GM12878 (cell line): ENCODE measurements at regions not wholly inside any gene's neighbourhood (a gene's known extent, or its start where the extent isn't known, plus 50 kb on each side); places are given as distances from the start of the nearest gene placed in this dataset.

Experiments
- ASH2L ChIP-seq: fragments of 300-600, 200-600 bp; sonication (generic); IDR thresholded peaks from 2 replicates; pipeline ENCODE4 v1.6.1; 2017; ENCODE audit warnings: low read depth, mild to moderate bottlenecking, borderline replicate concordance
- BCL11A ChIP-seq: IDR thresholded peaks from 2 replicates; pipeline ENCODE4 v1.6.1; 2011; ENCODE audit warnings: low read depth, low read length
- CEBPB ChIP-seq, 2 experiments: fragments of 150-350 bp in 1 of 2; IDR thresholded peaks; 2 replicates each; pipeline ENCODE4 v1.6.1; 2012 to 2014; ENCODE audit warnings: low read depth in 2 of 2, low read length in 2 of 2, borderline replicate concordance in 1 of 2, inconsistent platforms in 1 of 2
- CHD2 ChIP-seq: IDR thresholded peaks from 2 replicates; pipeline ENCODE4 v1.6.1; 2011; ENCODE audit warnings: low read depth, low read length, improper control_type of control experiment, borderline replicate concordance
- EED ChIP-seq: sonication (generic); IDR thresholded peaks from 2 replicates; pipeline ENCODE4 v1.6.1; 2016; ENCODE audit warnings: antibody characterized with exemption, low read depth
- EP300 ChIP-seq, 2 experiments: fragments of 150-350 bp in 1 of 2; IDR thresholded peaks; 2 replicates each; pipeline ENCODE4 v1.6.1; 2011 to 2012; ENCODE audit warnings: low read depth in 2 of 2, low read length in 2 of 2, borderline replicate concordance in 1 of 2, improper control_type of control experiment in 1 of 2, inconsistent platforms in 1 of 2; ENCODE audit not compliant: control insufficient read depth in 1 of 2
- ETV6 ChIP-seq, 2 experiments: fragments of 450-650 bp in 1 of 2; IDR thresholded peaks in 1 of 2; conservative IDR thresholded peaks in 1 of 2; 2 replicates each; pipeline ENCODE4 v1.6.1; 2014; ENCODE audit warnings: antibody characterized with exemption in 1 of 2, borderline replicate concordance in 1 of 2, low read depth in 1 of 2, mild to moderate bottlenecking in 1 of 2, moderate library complexity in 1 of 2
- IRF4 ChIP-seq: IDR thresholded peaks from 2 replicates; pipeline ENCODE4 v1.6.1; 2011; ENCODE audit warnings: low read depth, low read length
- JUNB ChIP-seq: IDR thresholded peaks from 2 replicates; pipeline ENCODE4 v1.6.1; 2016; ENCODE audit warnings: antibody characterized with exemption, mild to moderate bottlenecking
- KAT2A ChIP-seq: conservative IDR thresholded peaks from 2 replicates; pipeline ENCODE4 v1.6.1; 2011; ENCODE audit warnings: low read depth, low read length; ENCODE audit not compliant: control insufficient read depth
- KLF5 ChIP-seq: fragments of 450-650 bp; IDR thresholded peaks from 2 replicates; pipeline ENCODE4 v1.6.1; 2014; ENCODE audit warnings: mild to moderate bottlenecking; ENCODE audit not compliant: partially characterized antibody
- NBN ChIP-seq: fragments of 450-650 bp; IDR thresholded peaks from 2 replicates; pipeline ENCODE4 v1.6.1; 2016
- NR2C1 ChIP-seq: fragments of 450-650 bp; IDR thresholded peaks from 2 replicates; pipeline ENCODE4 v1.6.1; 2017; ENCODE audit warnings: antibody characterized with exemption, mild to moderate bottlenecking, moderate library complexity
- NRF1 ChIP-seq: conservative IDR thresholded peaks from 2 replicates; pipeline ENCODE4 v1.6.1; 2011; ENCODE audit warnings: mild to moderate bottlenecking, low read depth, low read length, improper control_type of control experiment
- PAX5 ChIP-seq: IDR thresholded peaks from 2 replicates; pipeline ENCODE4 v1.6.1; 2011; ENCODE audit warnings: low read depth, low read length, borderline replicate concordance
- RUNX3 ChIP-seq: IDR thresholded peaks from 2 replicates; pipeline ENCODE4 v1.6.1; 2012; ENCODE audit warnings: low read length, inconsistent platforms
- SPI1 ChIP-seq: IDR thresholded peaks from 2 replicates; pipeline ENCODE4 v1.6.1; 2011; ENCODE audit warnings: low read depth, mild to moderate bottlenecking, low read length, moderate library complexity, borderline replicate concordance; ENCODE audit not compliant: insufficient read depth
- STAT3 ChIP-seq: IDR thresholded peaks from 2 replicates; pipeline ENCODE4 v1.6.1; 2011; ENCODE audit warnings: low read depth, low read length, improper control_type of control experiment
- YBX1 ChIP-seq: fragments of 450-650 bp; IDR thresholded peaks from 2 replicates; pipeline ENCODE4 v1.6.1; 2016; ENCODE audit warnings: antibody characterized with exemption
- TF ChIP-seq, protein P1 (sequence below): fragments of 450-650 bp; IDR thresholded peaks from 2 replicates; pipeline ENCODE4 v1.6.1; 2017; ENCODE audit warnings: mild to moderate bottlenecking, moderate library complexity
- TF ChIP-seq, protein P2 (sequence below): fragments of 450-650 bp; IDR thresholded peaks from 2 replicates; pipeline ENCODE4 v1.6.1; 2017; ENCODE audit warnings: borderline replicate concordance
- TF ChIP-seq, protein P3 (sequence below): IDR thresholded peaks from 2 replicates; pipeline ENCODE4 v1.6.1; 2012; ENCODE audit warnings: improper control_type of control experiment, low read depth, low read length; ENCODE audit not compliant: insufficient replicate concordance

DNA sequence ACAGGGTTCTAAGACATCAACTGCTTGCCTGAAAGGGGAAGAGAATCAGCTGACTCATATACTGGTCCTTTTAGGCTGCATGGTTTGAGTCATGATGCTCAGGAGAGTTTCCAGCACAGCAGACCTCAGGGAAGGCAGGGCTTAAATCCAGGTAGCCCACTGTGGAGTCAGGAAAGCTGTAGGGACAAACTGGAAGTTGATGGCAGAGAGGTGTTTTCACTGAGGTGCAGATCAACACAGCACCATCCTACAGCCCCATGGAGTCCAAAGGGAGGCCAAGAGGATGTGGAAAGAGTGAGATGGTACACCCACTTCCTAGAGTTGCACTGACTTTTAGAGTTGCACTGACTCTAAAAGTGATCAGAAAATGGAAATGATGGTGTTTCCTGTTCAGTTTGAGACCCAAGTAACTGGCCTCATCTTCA, 252.4 kb upstream of the DUSP10 start (continued):
- no peak for TF ChIP-seq NBN
- TF ChIP-seq, protein P1, sequence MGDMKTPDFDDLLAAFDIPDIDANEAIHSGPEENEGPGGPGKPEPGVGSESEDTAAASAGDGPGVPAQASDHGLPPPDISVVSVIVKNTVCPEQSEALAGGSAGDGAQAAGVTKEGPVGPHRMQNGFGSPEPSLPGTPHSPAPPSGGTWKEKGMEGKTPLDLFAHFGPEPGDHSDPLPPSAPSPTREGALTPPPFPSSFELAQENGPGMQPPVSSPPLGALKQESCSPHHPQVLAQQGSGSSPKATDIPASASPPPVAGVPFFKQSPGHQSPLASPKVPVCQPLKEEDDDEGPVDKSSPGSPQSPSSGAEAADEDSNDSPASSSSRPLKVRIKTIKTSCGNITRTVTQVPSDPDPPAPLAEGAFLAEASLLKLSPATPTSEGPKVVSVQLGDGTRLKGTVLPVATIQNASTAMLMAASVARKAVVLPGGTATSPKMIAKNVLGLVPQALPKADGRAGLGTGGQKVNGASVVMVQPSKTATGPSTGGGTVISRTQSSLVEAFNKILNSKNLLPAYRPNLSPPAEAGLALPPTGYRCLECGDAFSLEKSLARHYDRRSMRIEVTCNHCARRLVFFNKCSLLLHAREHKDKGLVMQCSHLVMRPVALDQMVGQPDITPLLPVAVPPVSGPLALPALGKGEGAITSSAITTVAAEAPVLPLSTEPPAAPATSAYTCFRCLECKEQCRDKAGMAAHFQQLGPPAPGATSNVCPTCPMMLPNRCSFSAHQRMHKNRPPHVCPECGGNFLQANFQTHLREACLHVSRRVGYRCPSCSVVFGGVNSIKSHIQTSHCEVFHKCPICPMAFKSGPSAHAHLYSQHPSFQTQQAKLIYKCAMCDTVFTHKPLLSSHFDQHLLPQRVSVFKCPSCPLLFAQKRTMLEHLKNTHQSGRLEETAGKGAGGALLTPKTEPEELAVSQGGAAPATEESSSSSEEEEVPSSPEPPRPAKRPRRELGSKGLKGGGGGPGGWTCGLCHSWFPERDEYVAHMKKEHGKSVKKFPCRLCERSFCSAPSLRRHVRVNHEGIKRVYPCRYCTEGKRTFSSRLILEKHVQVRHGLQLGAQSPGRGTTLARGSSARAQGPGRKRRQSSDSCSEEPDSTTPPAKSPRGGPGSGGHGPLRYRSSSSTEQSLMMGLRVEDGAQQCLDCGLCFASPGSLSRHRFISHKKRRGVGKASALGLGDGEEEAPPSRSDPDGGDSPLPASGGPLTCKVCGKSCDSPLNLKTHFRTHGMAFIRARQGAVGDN = no peak
- no peak for TF ChIP-seq CHD2
- no peak for TF ChIP-seq NRF1
- TF ChIP-seq, protein P2, sequence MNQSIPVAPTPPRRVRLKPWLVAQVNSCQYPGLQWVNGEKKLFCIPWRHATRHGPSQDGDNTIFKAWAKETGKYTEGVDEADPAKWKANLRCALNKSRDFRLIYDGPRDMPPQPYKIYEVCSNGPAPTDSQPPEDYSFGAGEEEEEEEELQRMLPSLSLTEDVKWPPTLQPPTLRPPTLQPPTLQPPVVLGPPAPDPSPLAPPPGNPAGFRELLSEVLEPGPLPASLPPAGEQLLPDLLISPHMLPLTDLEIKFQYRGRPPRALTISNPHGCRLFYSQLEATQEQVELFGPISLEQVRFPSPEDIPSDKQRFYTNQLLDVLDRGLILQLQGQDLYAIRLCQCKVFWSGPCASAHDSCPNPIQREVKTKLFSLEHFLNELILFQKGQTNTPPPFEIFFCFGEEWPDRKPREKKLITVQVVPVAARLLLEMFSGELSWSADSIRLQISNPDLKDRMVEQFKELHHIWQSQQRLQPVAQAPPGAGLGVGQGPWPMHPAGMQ = no peak
- no peak for TF ChIP-seq NR2C1
- TF ChIP-seq EP300 (IDR thresholded peaks at IDR 0.05; ENCODE audit: borderline replicate concordance in 1 of 2, control insufficient read depth in 1 of 2, low read depth in 2 of 2, low read length in 2 of 2) = no peak; a peak in 1 of 4 replicates
- TF ChIP-seq IRF4 = peak; percentile 77
- TF ChIP-seq, protein P3, sequence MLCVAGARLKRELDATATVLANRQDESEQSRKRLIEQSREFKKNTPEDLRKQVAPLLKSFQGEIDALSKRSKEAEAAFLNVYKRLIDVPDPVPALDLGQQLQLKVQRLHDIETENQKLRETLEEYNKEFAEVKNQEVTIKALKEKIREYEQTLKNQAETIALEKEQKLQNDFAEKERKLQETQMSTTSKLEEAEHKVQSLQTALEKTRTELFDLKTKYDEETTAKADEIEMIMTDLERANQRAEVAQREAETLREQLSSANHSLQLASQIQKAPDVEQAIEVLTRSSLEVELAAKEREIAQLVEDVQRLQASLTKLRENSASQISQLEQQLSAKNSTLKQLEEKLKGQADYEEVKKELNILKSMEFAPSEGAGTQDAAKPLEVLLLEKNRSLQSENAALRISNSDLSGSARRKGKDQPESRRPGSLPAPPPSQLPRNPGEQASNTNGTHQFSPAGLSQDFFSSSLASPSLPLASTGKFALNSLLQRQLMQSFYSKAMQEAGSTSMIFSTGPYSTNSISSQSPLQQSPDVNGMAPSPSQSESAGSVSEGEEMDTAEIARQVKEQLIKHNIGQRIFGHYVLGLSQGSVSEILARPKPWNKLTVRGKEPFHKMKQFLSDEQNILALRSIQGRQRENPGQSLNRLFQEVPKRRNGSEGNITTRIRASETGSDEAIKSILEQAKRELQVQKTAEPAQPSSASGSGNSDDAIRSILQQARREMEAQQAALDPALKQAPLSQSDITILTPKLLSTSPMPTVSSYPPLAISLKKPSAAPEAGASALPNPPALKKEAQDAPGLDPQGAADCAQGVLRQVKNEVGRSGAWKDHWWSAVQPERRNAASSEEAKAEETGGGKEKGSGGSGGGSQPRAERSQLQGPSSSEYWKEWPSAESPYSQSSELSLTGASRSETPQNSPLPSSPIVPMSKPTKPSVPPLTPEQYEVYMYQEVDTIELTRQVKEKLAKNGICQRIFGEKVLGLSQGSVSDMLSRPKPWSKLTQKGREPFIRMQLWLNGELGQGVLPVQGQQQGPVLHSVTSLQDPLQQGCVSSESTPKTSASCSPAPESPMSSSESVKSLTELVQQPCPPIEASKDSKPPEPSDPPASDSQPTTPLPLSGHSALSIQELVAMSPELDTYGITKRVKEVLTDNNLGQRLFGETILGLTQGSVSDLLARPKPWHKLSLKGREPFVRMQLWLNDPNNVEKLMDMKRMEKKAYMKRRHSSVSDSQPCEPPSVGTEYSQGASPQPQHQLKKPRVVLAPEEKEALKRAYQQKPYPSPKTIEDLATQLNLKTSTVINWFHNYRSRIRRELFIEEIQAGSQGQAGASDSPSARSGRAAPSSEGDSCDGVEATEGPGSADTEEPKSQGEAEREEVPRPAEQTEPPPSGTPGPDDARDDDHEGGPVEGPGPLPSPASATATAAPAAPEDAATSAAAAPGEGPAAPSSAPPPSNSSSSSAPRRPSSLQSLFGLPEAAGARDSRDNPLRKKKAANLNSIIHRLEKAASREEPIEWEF = no peak
- TF ChIP-seq RUNX3 = peak; percentile 29; the same call in 1 of the 2 replicates
- TF ChIP-seq JUNB = peak; percentile 63
- no peak for TF ChIP-seq STAT3
- 0 out of 2 replicates have a peak, but pooled peaks have one; percentile 52 for TF ChIP-seq BCL11A
- peak in 1 of 2 experiments; percentile 37; a peak in 1 of 4 replicates for TF ChIP-seq ETV6 (conservative IDR thresholded peaks at IDR 0.05 in 1 of 2, IDR thresholded peaks at IDR 0.05 in 1 of 2; ENCODE audit: borderline replicate concordance in 1 of 2, low read depth in 1 of 2)
- TF ChIP-seq SPI1 = peak; percentile 79; the same call in 1 of the 2 replicates
- no peak for TF ChIP-seq YBX1
- no peak for TF ChIP-seq ASH2L
- peak; percentile 76; the same call in 1 of the 2 replicates for TF ChIP-seq EED
- no peak for TF ChIP-seq CEBPB (IDR thresholded peaks at IDR 0.05; ENCODE audit: borderline replicate concordance in 1 of 2, low read depth in 2 of 2, low read length in 2 of 2)
- TF ChIP-seq PAX5 = no peak
- no peak for TF ChIP-seq KLF5
- TF ChIP-seq KAT2A = no peak
